GM23338 (cell line): ENCODE measurements at regions not wholly inside any gene's neighbourhood (a gene's known extent, or its start where the extent isn't known, plus 50 kb on each side); places are given as distances from the start of the nearest gene placed in this dataset.

ENCODE experiments used
- CTCF ChIP-seq, 2 experiments: fragments of 200-600 bp in 1 of 2; sonication (generic) in 1 of 2; conservative IDR thresholded peaks; 2 replicates each; pipeline versions ENCODE4 v1.5.1 to v1.6.1; 2016 to 2017; ENCODE audit warnings: antibody characterized with exemption in 2 of 2, low read depth in 2 of 2, mild to moderate bottlenecking in 2 of 2, moderate library complexity in 1 of 2
- EZH2 ChIP-seq: fragments of 200-600 bp; sonication (generic); IDR thresholded peaks from one replicate; pipeline ENCODE4 v1.8.0; 2017; ENCODE audit warnings: antibody characterized with exemption, mild to moderate bottlenecking, low read depth; ENCODE audit not compliant: unreplicated experiment
- NANOG ChIP-seq: IDR thresholded peaks from 2 replicates; pipeline ENCODE4 v1.6.1; 2016; ENCODE audit warnings: antibody characterized with exemption, borderline replicate concordance
- TF ChIP-seq, protein P1 (sequence below): fragments of 250-450 bp; sonication (Bioruptor Pico); IDR thresholded peaks from 2 replicates; pipeline ENCODE4 v1.5.0; 2020; ENCODE audit warnings: mild to moderate bottlenecking, moderate library complexity
- TF ChIP-seq, protein P2 (sequence below): IDR thresholded peaks from 2 replicates; pipeline ENCODE4 v1.6.1; 2016; ENCODE audit warnings: antibody characterized with exemption

- TF ChIP-seq, protein P1, sequence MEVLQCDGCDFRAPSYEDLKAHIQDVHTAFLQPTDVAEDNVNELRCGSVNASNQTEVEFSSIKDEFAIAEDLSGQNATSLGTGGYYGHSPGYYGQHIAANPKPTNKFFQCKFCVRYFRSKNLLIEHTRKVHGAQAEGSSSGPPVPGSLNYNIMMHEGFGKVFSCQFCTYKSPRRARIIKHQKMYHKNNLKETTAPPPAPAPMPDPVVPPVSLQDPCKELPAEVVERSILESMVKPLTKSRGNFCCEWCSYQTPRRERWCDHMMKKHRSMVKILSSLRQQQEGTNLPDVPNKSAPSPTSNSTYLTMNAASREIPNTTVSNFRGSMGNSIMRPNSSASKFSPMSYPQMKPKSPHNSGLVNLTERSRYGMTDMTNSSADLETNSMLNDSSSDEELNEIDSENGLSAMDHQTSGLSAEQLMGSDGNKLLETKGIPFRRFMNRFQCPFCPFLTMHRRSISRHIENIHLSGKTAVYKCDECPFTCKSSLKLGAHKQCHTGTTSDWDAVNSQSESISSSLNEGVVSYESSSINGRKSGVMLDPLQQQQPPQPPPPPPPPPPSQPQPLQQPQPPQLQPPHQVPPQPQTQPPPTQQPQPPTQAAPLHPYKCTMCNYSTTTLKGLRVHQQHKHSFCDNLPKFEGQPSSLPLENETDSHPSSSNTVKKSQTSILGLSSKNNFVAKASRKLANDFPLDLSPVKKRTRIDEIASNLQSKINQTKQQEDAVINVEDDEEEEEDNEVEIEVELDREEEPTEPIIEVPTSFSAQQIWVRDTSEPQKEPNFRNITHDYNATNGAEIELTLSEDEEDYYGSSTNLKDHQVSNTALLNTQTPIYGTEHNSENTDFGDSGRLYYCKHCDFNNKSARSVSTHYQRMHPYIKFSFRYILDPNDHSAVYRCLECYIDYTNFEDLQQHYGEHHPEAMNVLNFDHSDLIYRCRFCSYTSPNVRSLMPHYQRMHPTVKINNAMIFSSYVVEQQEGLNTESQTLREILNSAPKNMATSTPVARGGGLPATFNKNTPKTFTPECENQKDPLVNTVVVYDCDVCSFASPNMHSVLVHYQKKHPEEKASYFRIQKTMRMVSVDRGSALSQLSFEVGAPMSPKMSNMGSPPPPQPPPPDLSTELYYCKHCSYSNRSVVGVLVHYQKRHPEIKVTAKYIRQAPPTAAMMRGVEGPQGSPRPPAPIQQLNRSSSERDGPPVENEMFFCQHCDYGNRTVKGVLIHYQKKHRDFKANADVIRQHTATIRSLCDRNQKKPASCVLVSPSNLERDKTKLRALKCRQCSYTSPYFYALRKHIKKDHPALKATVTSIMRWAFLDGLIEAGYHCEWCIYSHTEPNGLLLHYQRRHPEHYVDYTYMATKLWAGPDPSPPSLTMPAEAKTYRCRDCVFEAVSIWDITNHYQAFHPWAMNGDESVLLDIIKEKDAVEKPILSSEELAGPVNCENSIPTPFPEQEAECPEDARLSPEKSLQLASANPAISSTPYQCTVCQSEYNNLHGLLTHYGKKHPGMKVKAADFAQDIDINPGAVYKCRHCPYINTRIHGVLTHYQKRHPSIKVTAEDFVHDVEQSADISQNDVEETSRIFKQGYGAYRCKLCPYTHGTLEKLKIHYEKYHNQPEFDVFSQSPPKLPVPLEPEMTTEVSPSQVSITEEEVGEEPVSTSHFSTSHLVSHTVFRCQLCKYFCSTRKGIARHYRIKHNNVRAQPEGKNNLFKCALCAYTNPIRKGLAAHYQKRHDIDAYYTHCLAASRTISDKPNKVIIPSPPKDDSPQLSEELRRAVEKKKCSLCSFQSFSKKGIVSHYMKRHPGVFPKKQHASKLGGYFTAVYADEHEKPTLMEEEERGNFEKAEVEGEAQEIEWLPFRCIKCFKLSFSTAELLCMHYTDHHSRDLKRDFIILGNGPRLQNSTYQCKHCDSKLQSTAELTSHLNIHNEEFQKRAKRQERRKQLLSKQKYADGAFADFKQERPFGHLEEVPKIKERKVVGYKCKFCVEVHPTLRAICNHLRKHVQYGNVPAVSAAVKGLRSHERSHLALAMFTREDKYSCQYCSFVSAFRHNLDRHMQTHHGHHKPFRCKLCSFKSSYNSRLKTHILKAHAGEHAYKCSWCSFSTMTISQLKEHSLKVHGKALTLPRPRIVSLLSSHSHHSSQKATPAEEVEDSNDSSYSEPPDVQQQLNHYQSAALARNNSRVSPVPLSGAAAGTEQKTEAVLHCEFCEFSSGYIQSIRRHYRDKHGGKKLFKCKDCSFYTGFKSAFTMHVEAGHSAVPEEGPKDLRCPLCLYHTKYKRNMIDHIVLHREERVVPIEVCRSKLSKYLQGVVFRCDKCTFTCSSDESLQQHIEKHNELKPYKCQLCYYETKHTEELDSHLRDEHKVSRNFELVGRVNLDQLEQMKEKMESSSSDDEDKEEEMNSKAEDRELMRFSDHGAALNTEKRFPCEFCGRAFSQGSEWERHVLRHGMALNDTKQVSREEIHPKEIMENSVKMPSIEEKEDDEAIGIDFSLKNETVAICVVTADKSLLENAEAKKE, result no peak
- TF ChIP-seq NANOG (no peak), CTCF (conservative IDR thresholded peaks at IDR 0.05; ENCODE audit: low read depth in 2 of 2) (no peak), EZH2 (no peak)
- TF ChIP-seq, protein P2, sequence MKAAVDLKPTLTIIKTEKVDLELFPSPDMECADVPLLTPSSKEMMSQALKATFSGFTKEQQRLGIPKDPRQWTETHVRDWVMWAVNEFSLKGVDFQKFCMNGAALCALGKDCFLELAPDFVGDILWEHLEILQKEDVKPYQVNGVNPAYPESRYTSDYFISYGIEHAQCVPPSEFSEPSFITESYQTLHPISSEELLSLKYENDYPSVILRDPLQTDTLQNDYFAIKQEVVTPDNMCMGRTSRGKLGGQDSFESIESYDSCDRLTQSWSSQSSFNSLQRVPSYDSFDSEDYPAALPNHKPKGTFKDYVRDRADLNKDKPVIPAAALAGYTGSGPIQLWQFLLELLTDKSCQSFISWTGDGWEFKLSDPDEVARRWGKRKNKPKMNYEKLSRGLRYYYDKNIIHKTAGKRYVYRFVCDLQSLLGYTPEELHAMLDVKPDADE, result no peak
Observed at GRCh38 chr7:112649560-112649959, 140.6 kb downstream of the TMEM168 start (continued).
